Hepatocyte (in vitro differentiated cells): ENCODE measurements at regions not wholly inside any gene's neighbourhood (a gene's known extent, or its start where the extent isn't known, plus 50 kb on each side); places are given as distances from the start of the nearest gene placed in this dataset.

Experiments
- DNase-seq: peaks from one replicate; pipeline ENCODE4 v3.0.0-alpha.2; 2016; ENCODE audit warnings: low spot score
- H2AFZ ChIP-seq: fragments of 200-600 bp; sonication (generic); 2 replicates; pipeline ENCODE4 v1.6.0; 2016; ENCODE audit warnings: antibody characterized with exemption, mild to moderate bottlenecking
- H3K27ac ChIP-seq: fragments of 200-600 bp; sonication (generic); 2 replicates; pipeline ENCODE4 v1.5.1; 2016; ENCODE audit warnings: mild to moderate bottlenecking
- H3K27me3 ChIP-seq: fragments of 200-600 bp; sonication (generic); 2 replicates; pipeline ENCODE4 v1.6.1; 2016
- H3K36me3 ChIP-seq: fragments of 200-600 bp; sonication (generic); replicated peaks from 2 replicates; pipeline ENCODE4 v1.5.1; 2016; ENCODE audit warnings: low read depth; ENCODE audit not compliant: insufficient read depth
- H3K4me1 ChIP-seq: fragments of 200-600 bp; sonication (generic); 2 replicates; pipeline ENCODE4 v1.5.1; 2016; ENCODE audit warnings: mild to moderate bottlenecking, moderate library complexity; ENCODE audit not compliant: insufficient read depth
- H3K4me2 ChIP-seq: fragments of 200-600 bp; sonication (generic); 2 replicates; pipeline ENCODE4 v1.6.0; 2016
- H3K4me3 ChIP-seq: fragments of 200-600 bp; sonication (generic); 2 replicates; pipeline ENCODE4 v1.5.1; 2016; ENCODE audit warnings: mild to moderate bottlenecking
- H3K79me2 ChIP-seq: fragments of 200-600 bp; sonication (generic); 2 replicates; pipeline ENCODE4 v1.6.0; 2017; ENCODE audit warnings: mild to moderate bottlenecking
- H3K9me2 ChIP-seq: fragments of 200-600 bp; sonication (generic); replicated peaks from 2 replicates; pipeline ENCODE4 v1.6.0; 2017; ENCODE audit warnings: mild to moderate bottlenecking; ENCODE audit not compliant: insufficient read depth
- H3K9me3 ChIP-seq: fragments of 200-600 bp; sonication (generic); 2 replicates; pipeline ENCODE4 v1.5.1; 2016; ENCODE audit warnings: low read depth, mild to moderate bottlenecking
- H4K20me1 ChIP-seq: fragments of 200-600 bp; sonication (generic); 2 replicates; pipeline ENCODE4 v1.6.0; 2016; ENCODE audit warnings: mild to moderate bottlenecking; ENCODE audit not compliant: insufficient read depth, poor library complexity, severe bottlenecking
- CTCF ChIP-seq: fragments of 200-600 bp; sonication (generic); IDR thresholded peaks from 2 replicates; pipeline ENCODE4 v1.5.1; 2016; ENCODE audit warnings: antibody characterized with exemption, mild to moderate bottlenecking; ENCODE audit not compliant: poor library complexity
- EZH2 ChIP-seq: fragments of 200-600 bp; sonication (generic); IDR thresholded peaks from 2 replicates; pipeline ENCODE4 v1.6.1; 2016; ENCODE audit warnings: antibody characterized with exemption, mild to moderate bottlenecking, borderline replicate concordance
- EZH2phosphoT487 ChIP-seq: fragments of 200-600 bp; sonication (generic); IDR thresholded peaks from one replicate; pipeline ENCODE4 v1.6.1; 2018; ENCODE audit warnings: antibody characterized with exemption, mild to moderate bottlenecking, low read depth, moderate library complexity; ENCODE audit not compliant: unreplicated experiment, severe bottlenecking
- WGBS: methylation state at CpG from one replicate; pipeline ENCODE4 v1.1.6; 2016; ENCODE audit warnings: low lambda C conversion rate; ENCODE audit errors: missing lambda C conversion rate; 5-methylcytosine and 5-hydroxymethylcytosine counted together

DNA sequence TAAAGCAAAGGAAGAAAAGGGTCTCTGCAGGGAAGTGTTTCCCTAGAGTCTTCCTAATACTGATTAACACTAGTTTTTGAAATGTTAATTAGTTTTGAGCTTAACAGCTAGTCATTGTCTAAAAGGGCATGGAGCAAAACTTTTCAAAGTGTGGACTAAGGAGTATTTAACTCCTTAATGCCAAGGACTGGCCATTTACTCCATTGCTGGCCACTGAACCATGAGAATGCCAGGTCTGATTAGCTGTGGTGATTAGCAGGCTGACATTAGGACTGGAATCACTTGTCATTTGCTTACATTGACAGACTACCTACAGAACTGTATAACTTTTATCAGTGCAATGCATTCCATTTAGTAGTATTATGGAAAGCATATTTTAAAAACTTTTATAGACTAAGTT lies 987.0 kb downstream of the NR2F1-AS1 start:
- Histone ChIP-seq H3K4me2 (no peak overlapping the region), H3K4me3 (no peak overlapping the region), H3K27ac (no peak overlapping the region)

GRCh38 chr5:92588876-92589275 lies 992.1 kb downstream of the NR2F1-AS1 start:
- no peak for DNase-seq
- 82% methylated on average over 1 of the region's 1 CpG for WGBS
- Histone ChIP-seq H3K9me2 (no peaks in the 10 kb centered on the region), H3K4me3 (no peak overlapping the region), H3K79me2 (no peaks in the 10 kb centered on the region), H3K9me3 (no peaks in the 10 kb centered on the region), H3K27me3 (no peaks in the 10 kb centered on the region), H3K4me1 (no peaks in the 10 kb centered on the region), H4K20me1 (no peaks in the 10 kb centered on the region), H2AFZ (no peak overlapping the region), H3K36me3 (no peaks in the 10 kb centered on the region), H3K4me2 (no peak overlapping the region), H3K27ac (no peak overlapping the region)
- TF ChIP-seq EZH2 (no peak), EZH2phosphoT487 (no peak), CTCF (no peak)

More for the DNA sequence above, 987.0 kb downstream of the NR2F1-AS1 start:
- no peak for TF ChIP-seq EZH2phosphoT487
- no peak for TF ChIP-seq CTCF
- TF ChIP-seq EZH2, result no peak
- DNase-seq, result no peak
- no peaks in the 10 kb centered on the region for H3K79me2 ChIP-seq
- H3K36me3 ChIP-seq, result no peaks in the 10 kb centered on the region
- H3K9me2 ChIP-seq, result no peaks in the 10 kb centered on the region
- H3K27me3 ChIP-seq, result no peaks in the 10 kb centered on the region
- no peaks in the 10 kb centered on the region for H3K9me3 ChIP-seq
- no peaks in the 10 kb centered on the region for H4K20me1 ChIP-seq
- no peaks in the 10 kb centered on the region for H3K4me1 ChIP-seq
- no peak overlapping the region for H2AFZ ChIP-seq

GRCh38 chr5:92581690-92582089 lies 999.3 kb downstream of the NR2F1-AS1 start:
- H3K27ac ChIP-seq, result no peak overlapping the region
- no peaks in the 10 kb centered on the region for H3K36me3 ChIP-seq
- no peaks in the 10 kb centered on the region for H3K9me2 ChIP-seq
- H4K20me1 ChIP-seq, result no peaks in the 10 kb centered on the region
- H3K4me3 ChIP-seq, result no peak overlapping the region
- H2AFZ ChIP-seq, result no peak overlapping the region
- 85% methylated on average over 3 of the region's 3 CpGs for WGBS
- DNase-seq, result no peak
- no peaks in the 10 kb centered on the region for H3K9me3 ChIP-seq
- H3K4me1 ChIP-seq, result no peaks in the 10 kb centered on the region
- H3K27me3 ChIP-seq, result no peaks in the 10 kb centered on the region
- no peak overlapping the region for H3K4me2 ChIP-seq
- no peaks in the 10 kb centered on the region for H3K79me2 ChIP-seq
- TF ChIP-seq EZH2 (no peak), EZH2phosphoT487 (no peak), CTCF (no peak)

DNA sequence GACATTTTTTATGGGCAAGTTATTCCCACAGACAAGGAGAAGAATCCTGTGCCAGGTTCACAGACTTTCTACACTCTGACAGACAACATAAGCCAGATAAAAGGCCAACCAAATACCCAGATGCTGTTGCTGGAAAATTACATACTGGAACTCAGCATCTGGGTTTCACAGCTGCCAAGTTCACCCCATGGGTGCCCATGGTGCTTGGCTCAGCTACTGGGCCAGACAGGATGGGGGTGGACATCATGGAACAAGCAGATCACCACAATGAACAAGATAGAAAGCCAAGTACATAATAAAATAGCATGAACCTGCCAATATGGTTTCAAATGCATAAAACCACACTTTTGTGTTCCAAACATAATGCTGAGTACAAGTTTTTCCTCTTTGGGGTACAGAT lies 999.8 kb downstream of the NR2F1-AS1 start:
- no peaks in the 10 kb centered on the region for H3K9me3 ChIP-seq
- no peaks in the 10 kb centered on the region for H3K27me3 ChIP-seq
- no peaks in the 10 kb centered on the region for H3K4me1 ChIP-seq
- no peaks in the 10 kb centered on the region for H4K20me1 ChIP-seq
- no peak for TF ChIP-seq EZH2
- TF ChIP-seq EZH2phosphoT487, result no peak
- TF ChIP-seq CTCF, result no peak
- no peaks in the 10 kb centered on the region for H3K36me3 ChIP-seq
- H2AFZ ChIP-seq, result no peak overlapping the region
- H3K9me2 ChIP-seq, result no peaks in the 10 kb centered on the region
- no peaks in the 10 kb centered on the region for H3K79me2 ChIP-seq
- no peak overlapping the region for H3K27ac ChIP-seq
- H3K4me2 ChIP-seq, result no peak overlapping the region
- no peak for DNase-seq
- no peak overlapping the region for H3K4me3 ChIP-seq
